Testis (tissue), 2 donors: ENCODE measurements at regions not wholly inside any gene's neighbourhood (a gene's known extent, or its start where the extent isn't known, plus 50 kb on each side); places are given as distances from the start of the nearest gene placed in this dataset.

ENCODE experiments used
- POLR2A ChIP-seq: fragments of 450-650 bp; IDR thresholded peaks from one replicate; pipeline ENCODE4 v1.6.1; 2017; ENCODE audit warnings: antibody characterized with exemption, mild to moderate bottlenecking, moderate library complexity
- TF ChIP-seq, protein P1 (sequence below), 3 experiments: fragments of 450-650 bp in 2 of 3; fragments of 200-600 bp in 1 of 3; sonication (generic) in 1 of 3; IDR thresholded peaks; one replicate each; pipeline ENCODE4 v1.5.1; 2016 to 2019; ENCODE audit warnings: antibody characterized with exemption in 3 of 3, mild to moderate bottlenecking in 2 of 3, moderate library complexity in 1 of 3

DNA sequence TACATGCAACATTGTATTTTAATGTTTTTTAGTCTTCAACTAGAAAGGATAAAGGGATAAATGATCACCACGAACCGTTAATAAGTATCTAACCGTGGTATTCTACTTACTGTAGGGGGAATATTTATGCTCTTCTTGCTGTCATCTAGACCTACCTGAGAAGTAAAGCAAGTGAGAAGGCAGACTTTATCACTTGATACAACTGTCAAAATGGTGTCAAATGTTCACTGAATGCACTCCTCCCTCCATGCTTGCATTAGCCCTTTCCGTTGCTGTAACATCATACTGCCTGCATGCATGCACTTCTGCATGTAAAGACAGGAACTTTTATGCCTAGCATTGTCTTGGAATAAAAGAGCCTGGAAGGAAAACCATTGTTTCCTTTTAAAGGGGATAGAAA, 298.6 kb upstream of the PMFBP1 start:
- no peak for TF ChIP-seq POLR2A
- TF ChIP-seq, protein P1, sequence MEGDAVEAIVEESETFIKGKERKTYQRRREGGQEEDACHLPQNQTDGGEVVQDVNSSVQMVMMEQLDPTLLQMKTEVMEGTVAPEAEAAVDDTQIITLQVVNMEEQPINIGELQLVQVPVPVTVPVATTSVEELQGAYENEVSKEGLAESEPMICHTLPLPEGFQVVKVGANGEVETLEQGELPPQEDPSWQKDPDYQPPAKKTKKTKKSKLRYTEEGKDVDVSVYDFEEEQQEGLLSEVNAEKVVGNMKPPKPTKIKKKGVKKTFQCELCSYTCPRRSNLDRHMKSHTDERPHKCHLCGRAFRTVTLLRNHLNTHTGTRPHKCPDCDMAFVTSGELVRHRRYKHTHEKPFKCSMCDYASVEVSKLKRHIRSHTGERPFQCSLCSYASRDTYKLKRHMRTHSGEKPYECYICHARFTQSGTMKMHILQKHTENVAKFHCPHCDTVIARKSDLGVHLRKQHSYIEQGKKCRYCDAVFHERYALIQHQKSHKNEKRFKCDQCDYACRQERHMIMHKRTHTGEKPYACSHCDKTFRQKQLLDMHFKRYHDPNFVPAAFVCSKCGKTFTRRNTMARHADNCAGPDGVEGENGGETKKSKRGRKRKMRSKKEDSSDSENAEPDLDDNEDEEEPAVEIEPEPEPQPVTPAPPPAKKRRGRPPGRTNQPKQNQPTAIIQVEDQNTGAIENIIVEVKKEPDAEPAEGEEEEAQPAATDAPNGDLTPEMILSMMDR (IDR thresholded peaks at IDR 0.05) = no peak
